Trophoblast cell (in vitro differentiated cells and primary cell): ENCODE measurements at regions not wholly inside any gene's neighbourhood (a gene's known extent, or its start where the extent isn't known, plus 50 kb on each side); places are given as distances from the start of the nearest gene placed in this dataset.

Experiments used
- DNase-seq, 2 donors: peaks; one replicate each; pipeline ENCODE4 v3.0.0-alpha.2; 2016
- H2AFZ ChIP-seq: 2 replicates; pipeline ENCODE4 v1.6.1; 2013; ENCODE audit warnings: low read length, moderate library complexity, mild to moderate bottlenecking; ENCODE audit not compliant: insufficient read depth, poor library complexity
- H2AK5ac ChIP-seq: 2 replicates; pipeline ENCODE4 v1.6.1; 2013; ENCODE audit warnings: mild to moderate bottlenecking, low read length
- H2BK120ac ChIP-seq: 2 replicates; pipeline ENCODE4 v1.6.1; 2013; ENCODE audit warnings: low read length, mild to moderate bottlenecking, moderate library complexity; ENCODE audit not compliant: insufficient read depth, poor library complexity
- H2BK12ac ChIP-seq: 2 replicates; pipeline ENCODE4 v1.6.1; 2013; ENCODE audit warnings: mild to moderate bottlenecking, low read length, moderate library complexity
- H2BK5ac ChIP-seq: 2 replicates; pipeline ENCODE4 v1.6.1; 2013; ENCODE audit warnings: low read length, low read depth, moderate library complexity, mild to moderate bottlenecking; ENCODE audit not compliant: poor library complexity
- H3K14ac ChIP-seq: 2 replicates; pipeline ENCODE4 v1.6.1; 2013; ENCODE audit warnings: mild to moderate bottlenecking, low read length
- H3K18ac ChIP-seq: 2 replicates; pipeline ENCODE4 v1.6.1; 2013; ENCODE audit warnings: mild to moderate bottlenecking, low read length
- H3K23ac ChIP-seq: 2 replicates; pipeline ENCODE4 v1.6.1; 2013; ENCODE audit warnings: low read length
- H3K27ac ChIP-seq: 2 replicates; pipeline ENCODE4 v1.5.1; 2013; ENCODE audit warnings: low read depth, mild to moderate bottlenecking, inconsistent platforms, low read length, moderate library complexity
- H3K27me3 ChIP-seq: 2 replicates; pipeline ENCODE4 v1.6.1; 2013; ENCODE audit warnings: inconsistent platforms, mild to moderate bottlenecking, low read length, moderate library complexity; ENCODE audit not compliant: insufficient read depth
- H3K36me3 ChIP-seq, 2 experiments: 1 replicate in 1 of 2; 2 replicates in 1 of 2; pipeline ENCODE4 v1.6.1; 2013; ENCODE audit warnings: low read length in 2 of 2, mild to moderate bottlenecking in 2 of 2, moderate library complexity in 1 of 2; ENCODE audit not compliant: insufficient read depth in 2 of 2, control insufficient read depth in 1 of 2
- H3K4ac ChIP-seq: 2 replicates; pipeline ENCODE4 v1.6.1; 2013; ENCODE audit warnings: low read depth, mild to moderate bottlenecking, low read length, moderate library complexity
- H3K4me1 ChIP-seq, 2 experiments: 1 replicate in 1 of 2; 2 replicates in 1 of 2; pipeline ENCODE4 v1.6.1; 2013; ENCODE audit warnings: low read length in 2 of 2, mild to moderate bottlenecking in 2 of 2, moderate library complexity in 1 of 2; ENCODE audit not compliant: insufficient read depth in 2 of 2, control insufficient read depth in 1 of 2
- H3K4me2 ChIP-seq: 2 replicates; pipeline ENCODE4 v1.6.1; 2013; ENCODE audit warnings: inconsistent platforms, mild to moderate bottlenecking, low read length, moderate library complexity
- H3K4me3 ChIP-seq: 2 replicates; pipeline ENCODE4 v1.5.1; 2013; ENCODE audit warnings: mild to moderate bottlenecking, low read depth, low read length, inconsistent platforms
- H3K79me1 ChIP-seq: one replicate; pipeline ENCODE4 v1.6.1; 2013; ENCODE audit warnings: low read length
- H3K79me2 ChIP-seq: 2 replicates; pipeline ENCODE4 v1.6.1; 2013; ENCODE audit warnings: low read length, mild to moderate bottlenecking; ENCODE audit not compliant: control insufficient read depth, insufficient read depth, poor library complexity
- H3K9ac ChIP-seq: 2 replicates; pipeline ENCODE4 v1.6.1; 2013; ENCODE audit warnings: mild to moderate bottlenecking, low read length
- H3K9me3 ChIP-seq: 2 replicates; pipeline ENCODE4 v1.6.1; 2013; ENCODE audit warnings: low read depth, mild to moderate bottlenecking, control low read depth, inconsistent platforms, low read length; ENCODE audit not compliant: insufficient read depth
- H4K12ac ChIP-seq: 2 replicates; pipeline ENCODE4 v1.6.1; 2013; ENCODE audit warnings: low read depth, mild to moderate bottlenecking, low read length, moderate library complexity
- H4K8ac ChIP-seq: 2 replicates; pipeline ENCODE4 v1.6.1; 2013; ENCODE audit warnings: low read depth, mild to moderate bottlenecking, low read length, moderate library complexity
- H4K91ac ChIP-seq: one replicate; pipeline ENCODE4 v1.6.1; 2013; ENCODE audit warnings: low read depth, mild to moderate bottlenecking, low read length, moderate library complexity
- WGBS: extraction: QIAGEN DNeasy Blood & Tissue Kit; methylation state at CpG from one replicate; pipeline ENCODE4 v1.1.7; 2013; ENCODE audit warnings: missing lambda C conversion rate; ENCODE audit not compliant: insufficient read length, insufficient coverage; ENCODE audit errors: extremely low coverage; 5-methylcytosine and 5-hydroxymethylcytosine counted together

- WGBS, result no CpG with 5 or more reads among the region's 1 CpG
- Histone ChIP-seq H4K91ac (no peak overlapping the region), H3K79me2 (no peaks in the 10 kb centered on the region), H2BK120ac (no peak overlapping the region), H3K4me3 (no peak overlapping the region), H3K4ac (no peak overlapping the region), H3K18ac (no peak overlapping the region), H3K9ac (no peak overlapping the region), H4K8ac (no peak overlapping the region), H4K12ac (no peak overlapping the region), H3K79me1 (no peaks in the 10 kb centered on the region), H2BK5ac (no peak overlapping the region), H3K23ac (no peak overlapping the region), H3K9me3 (no peaks in the 10 kb centered on the region), H2AK5ac (no peak overlapping the region), H3K27me3 (no peaks in the 10 kb centered on the region), H2BK12ac (no peak overlapping the region), H3K4me1 (no peaks in the 10 kb centered on the region), H2AFZ (no peak overlapping the region), H3K36me3 (no peaks in the 10 kb centered on the region), H3K4me2 (no peak overlapping the region), H3K14ac (no peak overlapping the region), H3K27ac (no peak overlapping the region)
- no peak for DNase-seq
These were observed 247.2 kb upstream of the CCDC196 start for GRCh38 chr14:66238969-66239368.

GRCh38 chr14:66239589-66239988 is 246.6 kb upstream of the CCDC196 start:
- Histone ChIP-seq H2BK120ac (no peak overlapping the region), H3K4ac (no peak overlapping the region), H3K27me3 (no peaks in the 10 kb centered on the region), H3K4me2 (no peak overlapping the region), H3K79me1 (no peaks in the 10 kb centered on the region), H4K91ac (no peak overlapping the region), H3K79me2 (no peaks in the 10 kb centered on the region), H2BK5ac (no peak overlapping the region), H3K36me3 (no peaks in the 10 kb centered on the region), H3K18ac (no peak overlapping the region), H3K9ac (no peak overlapping the region), H4K8ac (no peak overlapping the region), H4K12ac (no peak overlapping the region), H3K4me1 (no peaks in the 10 kb centered on the region), H3K14ac (no peak overlapping the region), H2BK12ac (no peak overlapping the region), H2AFZ (no peak overlapping the region), H3K23ac (no peak overlapping the region), H2AK5ac (no peak overlapping the region), H3K9me3 (no peaks in the 10 kb centered on the region), H3K4me3 (no peak overlapping the region), H3K27ac (no peak overlapping the region)
- DNase-seq, result no peak
- 100% methylated on average over 2 of the region's 4 CpGs for WGBS

DNA sequence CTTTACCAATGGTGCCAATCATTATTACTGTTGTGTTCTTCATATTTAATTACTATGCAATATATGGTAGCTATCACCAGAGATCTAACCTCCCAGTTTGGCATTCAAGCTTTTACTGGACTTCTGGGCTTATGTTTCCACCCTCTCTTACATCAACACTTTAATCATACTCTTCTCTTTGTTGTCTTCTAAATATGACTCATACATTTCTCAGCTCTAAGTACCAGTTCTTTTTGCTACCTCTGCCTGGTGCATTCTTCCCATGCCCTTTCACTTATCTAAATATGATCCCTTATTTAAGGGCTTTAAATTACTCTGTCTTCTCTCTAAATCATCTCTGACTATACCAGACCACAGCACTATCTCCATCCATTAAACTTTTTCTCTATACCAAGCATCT is 246.1 kb upstream of the CCDC196 start:
- Histone ChIP-seq H2BK12ac (no peak overlapping the region), H3K36me3 (no peaks in the 10 kb centered on the region), H3K4me1 (no peaks in the 10 kb centered on the region), H4K91ac (no peak overlapping the region), H3K27ac (no peak overlapping the region), H3K9ac (no peak overlapping the region), H2BK5ac (no peak overlapping the region), H3K9me3 (no peaks in the 10 kb centered on the region), H3K4ac (no peak overlapping the region), H3K79me2 (no peaks in the 10 kb centered on the region), H3K4me3 (no peak overlapping the region), H3K23ac (no peak overlapping the region), H2AK5ac (no peak overlapping the region), H2BK120ac (no peak overlapping the region), H3K18ac (no peak overlapping the region), H3K79me1 (no peaks in the 10 kb centered on the region), H2AFZ (no peak overlapping the region), H4K12ac (no peak overlapping the region), H3K27me3 (no peaks in the 10 kb centered on the region), H4K8ac (no peak overlapping the region), H3K14ac (no peak overlapping the region), H3K4me2 (no peak overlapping the region)
- peak in 1 of 2 donors; percentile 23 for DNase-seq

GRCh38 chr14:66242001-66242400 is 244.2 kb upstream of the CCDC196 start:
- H3K14ac ChIP-seq, result no peak overlapping the region
- H4K8ac ChIP-seq, result no peak overlapping the region
- no peak overlapping the region for H3K4me2 ChIP-seq
- no peaks in the 10 kb centered on the region for H3K27me3 ChIP-seq
- DNase-seq, result no peak
- no peak overlapping the region for H2BK12ac ChIP-seq
- no peak overlapping the region for H3K23ac ChIP-seq
- H2BK120ac ChIP-seq, result no peak overlapping the region
- no peak overlapping the region for H3K4ac ChIP-seq
- H3K79me2 ChIP-seq, result no peaks in the 10 kb centered on the region
- H4K91ac ChIP-seq, result no peak overlapping the region
- H3K36me3 ChIP-seq, result no peaks in the 10 kb centered on the region
- WGBS, result no CpG with 5 or more reads among the region's 1 CpG
- no peak overlapping the region for H4K12ac ChIP-seq
- no peak overlapping the region for H3K18ac ChIP-seq
- no peaks in the 10 kb centered on the region for H3K4me1 ChIP-seq
- H3K79me1 ChIP-seq, result no peaks in the 10 kb centered on the region
- no peak overlapping the region for H2BK5ac ChIP-seq
- no peak overlapping the region for H3K4me3 ChIP-seq
- no peak overlapping the region for H3K27ac ChIP-seq
- H3K9ac ChIP-seq, result no peak overlapping the region
- no peak overlapping the region for H2AFZ ChIP-seq
- no peak overlapping the region for H2AK5ac ChIP-seq
- no peaks in the 10 kb centered on the region for H3K9me3 ChIP-seq
